ENCODE measurements at regions not wholly inside any gene's neighbourhood (a gene's known extent, or its start where the extent isn't known, plus 50 kb on each side); places are given as distances from the start of the nearest gene placed in this dataset.

DNA sequence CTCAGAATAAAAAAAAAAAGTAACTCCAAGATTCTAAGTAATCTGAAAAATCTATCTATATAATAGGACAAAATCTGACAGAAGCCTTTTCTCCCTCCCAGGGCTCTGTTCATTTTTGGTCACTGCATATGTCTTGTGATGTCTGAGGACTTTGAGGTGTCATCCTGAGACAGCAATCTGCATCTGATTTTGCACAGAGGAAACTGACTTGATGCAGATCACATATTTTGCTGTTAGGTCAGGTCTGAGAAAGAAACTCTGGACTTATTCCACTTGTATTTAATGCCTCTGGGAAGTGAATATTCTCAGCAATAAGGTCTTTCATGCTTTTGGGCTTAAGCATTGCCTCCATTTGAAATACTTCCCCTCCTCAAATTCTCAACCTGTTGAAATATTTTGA is 295.2 kb upstream of the THBS1 start:
- H3K9me3 Mint-ChIP-seq (ENCODE audit: unreplicated experiment) = peaks cover 8% of the 10 kb centered on the region
- TF ChIP-seq, protein P1, sequence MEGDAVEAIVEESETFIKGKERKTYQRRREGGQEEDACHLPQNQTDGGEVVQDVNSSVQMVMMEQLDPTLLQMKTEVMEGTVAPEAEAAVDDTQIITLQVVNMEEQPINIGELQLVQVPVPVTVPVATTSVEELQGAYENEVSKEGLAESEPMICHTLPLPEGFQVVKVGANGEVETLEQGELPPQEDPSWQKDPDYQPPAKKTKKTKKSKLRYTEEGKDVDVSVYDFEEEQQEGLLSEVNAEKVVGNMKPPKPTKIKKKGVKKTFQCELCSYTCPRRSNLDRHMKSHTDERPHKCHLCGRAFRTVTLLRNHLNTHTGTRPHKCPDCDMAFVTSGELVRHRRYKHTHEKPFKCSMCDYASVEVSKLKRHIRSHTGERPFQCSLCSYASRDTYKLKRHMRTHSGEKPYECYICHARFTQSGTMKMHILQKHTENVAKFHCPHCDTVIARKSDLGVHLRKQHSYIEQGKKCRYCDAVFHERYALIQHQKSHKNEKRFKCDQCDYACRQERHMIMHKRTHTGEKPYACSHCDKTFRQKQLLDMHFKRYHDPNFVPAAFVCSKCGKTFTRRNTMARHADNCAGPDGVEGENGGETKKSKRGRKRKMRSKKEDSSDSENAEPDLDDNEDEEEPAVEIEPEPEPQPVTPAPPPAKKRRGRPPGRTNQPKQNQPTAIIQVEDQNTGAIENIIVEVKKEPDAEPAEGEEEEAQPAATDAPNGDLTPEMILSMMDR (IDR thresholded peaks at IDR 0.05; ENCODE audit: insufficient read depth, low read depth, low read length) = no peak
- TF ChIP-seq EZH2 (IDR thresholded peaks at IDR 0.05; ENCODE audit: insufficient read depth, low read length) = no peak
- H4K20me1 ChIP-seq (ENCODE audit: insufficient read depth, low read length) = no peaks in the 10 kb centered on the region
- no peaks in the 10 kb centered on the region for H3K36me3 ChIP-seq (ENCODE audit: insufficient read depth, low read length)
- H3K4me2 ChIP-seq (ENCODE audit: low read length) = no peak overlapping the region
- no peak overlapping the region for H3K9ac ChIP-seq (ENCODE audit: low read length)
- no peaks in the 10 kb centered on the region for H3K27me3 Mint-ChIP-seq (ENCODE audit: low read depth, unreplicated experiment)
- H3K4me3 ChIP-seq (ENCODE audit: insufficient read depth, low read depth, low read length) = no peak overlapping the region
- no peak overlapping the region for H3K4me3 Mint-ChIP-seq (ENCODE audit: unreplicated experiment)
- no peaks in the 10 kb centered on the region for H3K27me3 ChIP-seq (ENCODE audit: insufficient read depth, low read length)
- no peak overlapping the region for H2AFZ ChIP-seq (ENCODE audit: low read depth, low read length)
- FAIRE-seq (peak; percentile 76), DNase-seq (ENCODE audit: low read depth) (no peak)
- peaks cover 40% of the 10 kb centered on the region for H3K4me1 ChIP-seq (ENCODE audit: insufficient read depth, low read length)
- peaks cover 46% of the 10 kb centered on the region for H3K4me1 Mint-ChIP-seq (ENCODE audit: low read depth, unreplicated experiment)
- no peaks in the 10 kb centered on the region for H3K36me3 Mint-ChIP-seq (ENCODE audit: low read depth, unreplicated experiment)
- H3K27ac Mint-ChIP-seq (ENCODE audit: unreplicated experiment) = no peak overlapping the region
- no peaks in the 10 kb centered on the region for H3K79me2 ChIP-seq (ENCODE audit: insufficient read depth, low read length)
- H3K9me3 ChIP-seq (ENCODE audit: insufficient read depth, low read depth, low read length) = no peaks in the 10 kb centered on the region
- no peak overlapping the region for H3K27ac ChIP-seq (ENCODE audit: low read depth, low read length)

DNA sequence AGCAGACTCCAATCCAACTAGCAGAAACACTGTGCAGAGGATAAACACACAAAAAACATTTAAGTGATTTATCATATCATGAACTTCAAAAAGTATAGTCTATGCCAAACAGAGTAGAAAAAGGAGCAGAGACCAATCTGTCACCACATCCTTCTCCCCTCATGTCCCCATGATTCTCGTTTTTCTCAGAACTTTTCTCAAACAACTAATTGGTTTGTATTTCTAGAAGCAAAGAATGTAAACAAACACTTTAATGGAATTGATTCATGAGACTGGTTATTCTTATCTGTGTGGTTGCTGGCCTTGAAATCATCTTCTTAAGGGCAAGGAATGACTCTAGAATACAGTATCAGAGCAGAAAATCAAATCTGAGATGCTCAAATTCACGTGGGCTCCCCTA is 294.2 kb upstream of the THBS1 start:
- no peaks in the 10 kb centered on the region for H3K36me3 ChIP-seq (ENCODE audit: insufficient read depth, low read length)
- H3K79me2 ChIP-seq (ENCODE audit: insufficient read depth, low read length) = no peaks in the 10 kb centered on the region
- DNase-seq (ENCODE audit: low read depth) = no peak
- H3K27ac Mint-ChIP-seq (ENCODE audit: unreplicated experiment) = no peak overlapping the region
- H3K4me1 Mint-ChIP-seq (ENCODE audit: low read depth, unreplicated experiment) = peaks cover 43% of the 10 kb centered on the region
- H3K9ac ChIP-seq (ENCODE audit: low read length) = no peak overlapping the region
- no peak overlapping the region for H3K4me3 Mint-ChIP-seq (ENCODE audit: unreplicated experiment)
- H3K4me3 ChIP-seq (ENCODE audit: insufficient read depth, low read depth, low read length) = no peak overlapping the region
- TF ChIP-seq, protein P1 (IDR thresholded peaks at IDR 0.05; ENCODE audit: insufficient read depth, low read depth, low read length) = no peak
- no peak for TF ChIP-seq EZH2 (IDR thresholded peaks at IDR 0.05; ENCODE audit: insufficient read depth, low read length)
- no peaks in the 10 kb centered on the region for H3K27me3 Mint-ChIP-seq (ENCODE audit: low read depth, unreplicated experiment)
- peaks cover 40% of the 10 kb centered on the region for H3K4me1 ChIP-seq (ENCODE audit: insufficient read depth, low read length)
- no peak for FAIRE-seq
- H4K20me1 ChIP-seq (ENCODE audit: insufficient read depth, low read length) = no peaks in the 10 kb centered on the region
- no peak overlapping the region for H3K27ac ChIP-seq (ENCODE audit: low read depth, low read length)
- H3K9me3 ChIP-seq (ENCODE audit: insufficient read depth, low read depth, low read length) = no peaks in the 10 kb centered on the region
- peaks cover 8% of the 10 kb centered on the region for H3K9me3 Mint-ChIP-seq (ENCODE audit: unreplicated experiment)
- no peaks in the 10 kb centered on the region for H3K36me3 Mint-ChIP-seq (ENCODE audit: low read depth, unreplicated experiment)
- no peaks in the 10 kb centered on the region for H3K27me3 ChIP-seq (ENCODE audit: insufficient read depth, low read length)
- peak overlapping the region; percentile 70 for H3K4me2 ChIP-seq (ENCODE audit: low read length)
- no peak overlapping the region for H2AFZ ChIP-seq (ENCODE audit: low read depth, low read length)

DNA sequence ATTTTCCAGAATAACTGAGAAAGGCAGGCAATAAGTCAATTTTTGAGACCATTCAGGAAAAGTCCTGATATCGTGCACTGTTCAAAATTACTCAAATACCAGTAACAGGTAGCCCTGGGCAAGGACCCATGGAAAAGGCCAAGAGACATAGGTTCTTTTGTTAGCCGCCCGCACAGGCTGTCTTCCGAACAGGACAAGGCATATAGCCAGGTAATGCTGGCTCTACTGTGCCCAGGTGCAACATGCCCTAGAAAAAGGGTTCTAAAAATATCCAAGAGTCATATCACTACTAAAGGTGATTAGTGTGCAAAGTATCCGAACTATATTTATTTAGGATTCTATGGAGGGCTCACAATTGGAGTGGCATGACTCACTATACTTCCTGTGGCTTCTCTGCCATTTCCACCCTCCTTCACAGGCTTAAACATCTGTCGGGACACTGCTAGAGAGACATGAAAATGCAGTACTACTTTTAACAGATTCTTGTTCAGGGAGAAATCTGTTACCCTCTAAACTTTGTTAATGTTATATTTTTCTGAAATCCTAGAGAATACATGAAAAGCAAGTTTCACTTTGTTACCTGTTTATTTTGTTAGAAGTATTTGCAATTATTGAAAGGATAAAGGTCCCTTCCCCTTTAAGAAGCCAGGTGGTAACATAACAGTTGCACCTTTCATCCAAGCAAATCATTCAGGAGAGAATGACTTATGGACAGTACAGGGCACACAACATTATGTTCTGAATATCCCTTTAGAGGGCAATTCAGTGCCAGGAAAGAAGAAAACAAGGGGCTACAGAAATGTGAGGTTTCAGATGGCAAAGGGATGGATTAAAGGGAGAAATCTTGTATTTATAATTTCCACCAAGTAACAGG is 293.3 kb upstream of the THBS1 start:
- H3K9me3 ChIP-seq (ENCODE audit: insufficient read depth, low read depth, low read length) = no peaks in the 10 kb centered on the region
- no peak for TF ChIP-seq EZH2 (IDR thresholded peaks at IDR 0.05; ENCODE audit: insufficient read depth, low read length)
- TF ChIP-seq, protein P1 (IDR thresholded peaks at IDR 0.05; ENCODE audit: insufficient read depth, low read depth, low read length) = no peak
- no peak overlapping the region for H3K27ac ChIP-seq (ENCODE audit: low read depth, low read length)
- DNase-seq (ENCODE audit: low read depth) = peak; percentile 60
- peak overlapping the region; percentile 51 for H3K4me3 Mint-ChIP-seq (ENCODE audit: unreplicated experiment)
- FAIRE-seq = peak; percentile 90
- H3K4me1 ChIP-seq (ENCODE audit: insufficient read depth, low read length) = peaks cover 40% of the 10 kb centered on the region
- peak overlapping the region; percentile 2 for H3K4me3 ChIP-seq (ENCODE audit: insufficient read depth, low read depth, low read length)
- peak overlapping the region; percentile 70 for H3K4me2 ChIP-seq (ENCODE audit: low read length)
- peak overlapping the region; percentile 25 for H3K9ac ChIP-seq (ENCODE audit: low read length)
- H3K27me3 ChIP-seq (ENCODE audit: insufficient read depth, low read length) = no peaks in the 10 kb centered on the region
- peaks cover 43% of the 10 kb centered on the region for H3K4me1 Mint-ChIP-seq (ENCODE audit: low read depth, unreplicated experiment)
- no peaks in the 10 kb centered on the region for H4K20me1 ChIP-seq (ENCODE audit: insufficient read depth, low read length)
- H3K36me3 Mint-ChIP-seq (ENCODE audit: low read depth, unreplicated experiment) = no peaks in the 10 kb centered on the region
- H3K36me3 ChIP-seq (ENCODE audit: insufficient read depth, low read length) = no peaks in the 10 kb centered on the region
- no peak overlapping the region for H2AFZ ChIP-seq (ENCODE audit: low read depth, low read length)
- peak overlapping the region; percentile 20 for H3K27ac Mint-ChIP-seq (ENCODE audit: unreplicated experiment)
- no peaks in the 10 kb centered on the region for H3K27me3 Mint-ChIP-seq (ENCODE audit: low read depth, unreplicated experiment)
- peaks cover 3% of the 10 kb centered on the region for H3K9me3 Mint-ChIP-seq (ENCODE audit: unreplicated experiment)
- H3K79me2 ChIP-seq (ENCODE audit: insufficient read depth, low read length) = no peaks in the 10 kb centered on the region
